ENCODE measurements at regions not wholly inside any gene's neighbourhood (a gene's known extent, or its start where the extent isn't known, plus 50 kb on each side); places are given as distances from the start of the nearest gene placed in this dataset.

GRCh38 chr7:85775431-85775830, 588.6 kb upstream of the SEMA3D start:
- no TSS peak for BruUV-seq (replicated peaks)
- Histone ChIP-seq H4K20me1 (replicated peaks; ENCODE audit: control insufficient read depth, insufficient read depth, low read length) (no peaks in the 10 kb centered on the region), H3K9me3 (replicated peaks; ENCODE audit: control insufficient read depth, insufficient read depth, low read depth, low read length) (no peaks in the 10 kb centered on the region), H3K9me1 (ENCODE audit: control insufficient read depth, insufficient read depth, low read length) (no peaks in the 10 kb centered on the region), H3K36me3 (ENCODE audit: control insufficient read depth, insufficient read depth, low read length) (no peaks in the 10 kb centered on the region), H3K4me1 (replicated peaks in 1 of 2; ENCODE audit: control insufficient read depth in 2 of 2, insufficient read depth in 2 of 2, low read length in 2 of 2) (no peaks in the 10 kb centered on the region), H3K4me3 (no peak overlapping the region), H3K27me3 (ENCODE audit: control insufficient read depth in 2 of 2, insufficient read depth in 2 of 2, low read length in 2 of 2) (no peaks in the 10 kb centered on the region), H2AFZ (ENCODE audit: low read depth, low read length) (no peak overlapping the region), H3K4me2 (ENCODE audit: insufficient read depth, low read length) (no peak overlapping the region), H3K79me2 (ENCODE audit: control insufficient read depth, insufficient read depth, low read length) (no peaks in the 10 kb centered on the region), H3K9ac (ENCODE audit: insufficient read depth in 1 of 2, low read depth in 2 of 2, low read length in 2 of 2) (no peak overlapping the region), H3K27ac (ENCODE audit: extremely low read depth, low read depth, low read length) (no peak overlapping the region)
- FAIRE-seq (no peak), ATAC-seq (no peak), DNase-seq (ENCODE audit: extremely low read depth in 1 of 4, low spot score in 3 of 4) (no peak)
- 1% methylated on average over 3 of the region's 3 CpGs for WGBS (ENCODE audit: insufficient coverage, low coverage, missing lambda C conversion rate)
- intact Hi-C loops (cut with micrococcal nuclease) (no loop called here), in situ Hi-C loops (cut with MboI) (no loop called here)
- ChIA-PET POLR2A (no interaction called here), CTCF (ENCODE audit: low intra/inter-chr PET ratio) (no interaction called here)
- TF ChIP-seq PTBP1 (IDR thresholded peaks at IDR 0.05; ENCODE audit: low read depth, low read length), result no peak
- no peak for TF ChIP-seq ETV6 (IDR thresholded peaks at IDR 0.05; ENCODE audit: borderline replicate concordance in 1 of 2, low read depth in 2 of 2, low read length in 1 of 2)
- no peak for TF ChIP-seq ETV6 (CRISPR knock-in tag; IDR thresholded peaks at IDR 0.05; ENCODE audit: borderline replicate concordance)
- no peak for TF ChIP-seq MTA3 (IDR thresholded peaks at IDR 0.05; ENCODE audit: borderline replicate concordance)
- no peak for TF ChIP-seq ZBTB2 (IDR thresholded peaks at IDR 0.05)
- no peak for TF ChIP-seq ZFX (CRISPR knock-in tag; IDR thresholded peaks at IDR 0.05)
- TF ChIP-seq, protein P1, sequence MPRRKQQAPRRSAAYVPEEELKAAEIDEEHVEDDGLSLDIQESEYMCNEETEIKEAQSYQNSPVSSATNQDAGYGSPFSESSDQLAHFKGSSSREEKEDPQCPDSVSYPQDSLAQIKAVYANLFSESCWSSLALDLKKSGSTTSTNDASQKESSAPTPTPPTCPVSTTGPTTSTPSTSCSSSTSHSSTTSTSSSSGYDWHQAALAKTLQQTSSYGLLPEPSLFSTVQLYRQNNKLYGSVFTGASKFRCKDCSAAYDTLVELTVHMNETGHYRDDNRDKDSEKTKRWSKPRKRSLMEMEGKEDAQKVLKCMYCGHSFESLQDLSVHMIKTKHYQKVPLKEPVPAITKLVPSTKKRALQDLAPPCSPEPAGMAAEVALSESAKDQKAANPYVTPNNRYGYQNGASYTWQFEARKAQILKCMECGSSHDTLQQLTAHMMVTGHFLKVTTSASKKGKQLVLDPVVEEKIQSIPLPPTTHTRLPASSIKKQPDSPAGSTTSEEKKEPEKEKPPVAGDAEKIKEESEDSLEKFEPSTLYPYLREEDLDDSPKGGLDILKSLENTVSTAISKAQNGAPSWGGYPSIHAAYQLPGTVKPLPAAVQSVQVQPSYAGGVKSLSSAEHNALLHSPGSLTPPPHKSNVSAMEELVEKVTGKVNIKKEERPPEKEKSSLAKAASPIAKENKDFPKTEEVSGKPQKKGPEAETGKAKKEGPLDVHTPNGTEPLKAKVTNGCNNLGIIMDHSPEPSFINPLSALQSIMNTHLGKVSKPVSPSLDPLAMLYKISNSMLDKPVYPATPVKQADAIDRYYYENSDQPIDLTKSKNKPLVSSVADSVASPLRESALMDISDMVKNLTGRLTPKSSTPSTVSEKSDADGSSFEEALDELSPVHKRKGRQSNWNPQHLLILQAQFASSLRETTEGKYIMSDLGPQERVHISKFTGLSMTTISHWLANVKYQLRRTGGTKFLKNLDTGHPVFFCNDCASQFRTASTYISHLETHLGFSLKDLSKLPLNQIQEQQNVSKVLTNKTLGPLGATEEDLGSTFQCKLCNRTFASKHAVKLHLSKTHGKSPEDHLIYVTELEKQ (CRISPR knock-in tag; IDR thresholded peaks at IDR 0.05), result no peak
- TF ChIP-seq, protein P2, sequence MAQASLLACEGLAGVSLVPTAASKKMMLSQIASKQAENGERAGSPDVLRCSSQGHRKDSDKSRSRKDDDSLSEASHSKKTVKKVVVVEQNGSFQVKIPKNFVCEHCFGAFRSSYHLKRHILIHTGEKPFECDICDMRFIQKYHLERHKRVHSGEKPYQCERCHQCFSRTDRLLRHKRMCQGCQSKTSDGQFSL (CRISPR knock-in tag; IDR thresholded peaks at IDR 0.05), result no peak
- TF ChIP-seq, protein P2 (tag; IDR thresholded peaks at IDR 0.05), result no peak
- no peak for TF ChIP-seq PYGO2 (tag; IDR thresholded peaks at IDR 0.05)
- no peak for TF ChIP-seq ZNF512 (tag; IDR thresholded peaks at IDR 0.05)
- TF ChIP-seq TEAD1 (CRISPR knock-in tag; IDR thresholded peaks at IDR 0.05), result no peak
- TF ChIP-seq, protein P3, sequence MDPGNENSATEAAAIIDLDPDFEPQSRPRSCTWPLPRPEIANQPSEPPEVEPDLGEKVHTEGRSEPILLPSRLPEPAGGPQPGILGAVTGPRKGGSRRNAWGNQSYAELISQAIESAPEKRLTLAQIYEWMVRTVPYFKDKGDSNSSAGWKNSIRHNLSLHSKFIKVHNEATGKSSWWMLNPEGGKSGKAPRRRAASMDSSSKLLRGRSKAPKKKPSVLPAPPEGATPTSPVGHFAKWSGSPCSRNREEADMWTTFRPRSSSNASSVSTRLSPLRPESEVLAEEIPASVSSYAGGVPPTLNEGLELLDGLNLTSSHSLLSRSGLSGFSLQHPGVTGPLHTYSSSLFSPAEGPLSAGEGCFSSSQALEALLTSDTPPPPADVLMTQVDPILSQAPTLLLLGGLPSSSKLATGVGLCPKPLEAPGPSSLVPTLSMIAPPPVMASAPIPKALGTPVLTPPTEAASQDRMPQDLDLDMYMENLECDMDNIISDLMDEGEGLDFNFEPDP (CRISPR knock-in tag; IDR thresholded peaks at IDR 0.05), result no peak
- TF ChIP-seq CTBP1 (IDR thresholded peaks at IDR 0.05; ENCODE audit: borderline replicate concordance), result no peak
- no peak for TF ChIP-seq GATAD2B (IDR thresholded peaks at IDR 0.05; ENCODE audit: borderline replicate concordance)

Data from K562 (cell line).